PC-3 (cell line): ENCODE measurements at regions not wholly inside any gene's neighbourhood (a gene's known extent, or its start where the extent isn't known, plus 50 kb on each side); places are given as distances from the start of the nearest gene placed in this dataset.

Experiments used
- ATAC-seq: fragments of 200-7000 bp; cut with Tn5 transposase; 2 replicates; pipeline ENCODE4 v1.9.1; 2020; ENCODE audit warnings: mild to moderate bottlenecking, moderate library complexity
- BruUV-seq: library from RNA; stranded (reverse); fragments of 400-500 nt; replicated peaks from 2 replicates; lab custom pipeline; 2021; lab: Mats Ljungman, UMichigan
- CTCF ChIA-PET: fragments of 300-600 bp; sonication (Branson Sonifier 250); formaldehyde crosslinking; loops from one replicate; lab custom pipeline; 2022; ENCODE audit warnings: antibody characterized with exemption; lab: Charles Lee
- POLR2A ChIA-PET: fragments of 300-600 bp; sonication (Branson Sonifier 250); formaldehyde crosslinking; loops from one replicate; lab custom pipeline; 2022; ENCODE audit warnings: antibody characterized with exemption; ENCODE audit not compliant: unreplicated experiment; lab: Charles Lee
- DNase-seq: peaks from one replicate; pipeline ENCODE4 v3.0.0-alpha.2; 2015
- H2AFZ ChIP-seq: fragments of 300-600 bp; sonication (generic); 2 replicates; pipeline ENCODE4 v1.6.0; 2016; ENCODE audit warnings: antibody characterized with exemption, low read length
- H3F3A ChIP-seq: fragments of 300-600 bp; sonication (generic); one replicate; pipeline ENCODE4 v1.6.0; 2017; ENCODE audit warnings: antibody characterized with exemption, low read length, control low read depth, mild to moderate bottlenecking; ENCODE audit not compliant: unreplicated experiment
- H3K27ac ChIP-seq: fragments of 300-600 bp; sonication (generic); 2 replicates; pipeline ENCODE4 v1.5.1; 2016; ENCODE audit warnings: mild to moderate bottlenecking, low read length
- H3K27me3 ChIP-seq: fragments of 300-600 bp; sonication (generic); 2 replicates; pipeline ENCODE4 v1.6.1; 2016; ENCODE audit warnings: low read length, mixed read lengths
- H3K36me3 ChIP-seq: fragments of 300-600 bp; sonication (generic); 2 replicates; pipeline ENCODE4 v1.6.1; 2016; ENCODE audit warnings: low read depth, mixed run types, low read length, mixed read lengths
- H3K4me1 ChIP-seq: fragments of 300-600 bp; sonication (generic); 2 replicates; pipeline ENCODE4 v1.5.1; 2016; ENCODE audit warnings: low read length; ENCODE audit not compliant: insufficient read depth
- H3K4me2 ChIP-seq: fragments of 300-600 bp; sonication (generic); 2 replicates; pipeline ENCODE4 v1.6.0; 2016; ENCODE audit warnings: low read length
- H3K4me3 ChIP-seq: fragments of 300-600 bp; sonication (generic); 2 replicates; pipeline ENCODE4 v1.5.1; 2016; ENCODE audit warnings: mild to moderate bottlenecking, low read length, mixed read lengths
- H3K79me2 ChIP-seq: fragments of 300-600 bp; sonication (generic); 2 replicates; pipeline ENCODE4 v1.6.1; 2017; ENCODE audit warnings: low read length, mixed read lengths
- H3K9ac ChIP-seq: fragments of 300-600 bp; sonication (generic); 2 replicates; pipeline ENCODE4 v1.6.0; 2016; ENCODE audit warnings: mild to moderate bottlenecking, low read length
- H3K9me2 ChIP-seq: fragments of 300-600 bp; sonication (generic); replicated peaks from 2 replicates; pipeline ENCODE4 v1.6.1; 2016; ENCODE audit warnings: mixed run types, low read length, mixed read lengths
- H3K9me3 ChIP-seq: fragments of 300-600 bp; sonication (generic); 2 replicates; pipeline ENCODE4 v1.6.1; 2016; ENCODE audit warnings: low read length, mixed read lengths
- H4K20me1 ChIP-seq: fragments of 300-600 bp; sonication (generic); 2 replicates; pipeline ENCODE4 v1.6.1; 2016; ENCODE audit warnings: low read length, mixed read lengths
- EZH2 ChIP-seq: fragments of 300-600 bp; sonication (generic); IDR thresholded peaks from one replicate; pipeline ENCODE4 v1.6.1; 2017; ENCODE audit warnings: antibody characterized with exemption, mild to moderate bottlenecking, low read length; ENCODE audit not compliant: unreplicated experiment
- EZH2phosphoT487 ChIP-seq: fragments of 300-600 bp; sonication (generic); IDR thresholded peaks from 2 replicates; pipeline ENCODE4 v1.6.1; 2018; ENCODE audit warnings: mild to moderate bottlenecking, antibody characterized with exemption, low read length, borderline replicate concordance
- intact Hi-C: fragments of 100-400 bp; cut with micrococcal nuclease; formaldehyde crosslinking; loops from 2 replicates; pipeline ENCODE4 v1.9.0; 2023
- TF ChIP-seq, protein P1 (sequence below): fragments of 300-600 bp; sonication (generic); conservative IDR thresholded peaks from 2 replicates; pipeline ENCODE4 v1.5.1; 2017; ENCODE audit warnings: antibody characterized with exemption, low read depth, mild to moderate bottlenecking, low read length

DNA sequence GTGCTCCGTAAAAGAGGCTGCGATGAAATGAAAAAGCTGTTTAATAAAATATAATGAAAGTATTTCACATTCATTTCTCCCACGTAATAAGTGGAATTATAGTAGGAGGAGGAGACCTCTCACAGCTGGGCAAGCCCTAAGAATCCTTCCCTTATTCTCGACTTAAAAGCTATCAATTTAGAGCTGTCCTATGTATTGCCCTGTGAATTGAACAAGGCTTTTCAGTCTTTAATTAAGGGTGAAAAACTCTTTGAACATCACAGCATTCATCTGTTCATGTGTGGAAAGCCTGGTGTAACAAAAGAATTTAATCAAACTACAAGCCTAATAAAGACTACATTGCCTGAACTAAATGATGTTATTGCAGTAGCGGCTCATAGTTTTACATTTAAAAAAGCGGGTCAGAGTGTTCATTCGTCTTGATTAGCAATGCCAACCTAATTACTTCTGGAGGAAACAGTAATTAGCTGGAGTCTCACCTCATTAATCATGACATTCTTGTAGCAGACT, 142.0 kb downstream of the ETNK1 start:
- intact Hi-C loops = no loop called here
- POLR2A ChIA-PET = no interaction called here
- DNase-seq = no peak

DNA sequence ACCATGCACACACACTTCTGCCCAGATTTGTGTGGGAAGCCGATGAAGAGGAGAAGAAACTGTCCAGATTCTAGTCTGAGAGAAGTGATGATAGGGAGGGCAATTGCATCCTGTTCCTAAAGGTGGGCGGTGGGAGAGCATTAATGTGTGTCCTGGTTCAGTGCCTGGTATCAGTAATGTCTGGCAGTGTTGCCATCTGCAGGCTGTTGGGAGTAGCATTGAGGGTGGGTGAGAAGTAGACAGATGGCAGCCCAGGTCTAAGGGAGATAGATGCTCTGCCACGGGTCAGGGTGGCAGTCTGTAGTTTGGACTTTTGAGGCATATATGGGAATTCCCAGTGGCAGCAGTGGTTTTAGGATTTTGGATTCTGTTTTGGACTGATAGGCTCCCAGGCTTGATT, 156.4 kb downstream of the ETNK1 start:
- H3K4me3 ChIP-seq = no peak overlapping the region
- H3K79me2 ChIP-seq = no peaks in the 10 kb centered on the region
- no peak overlapping the region for H3K4me2 ChIP-seq
- H4K20me1 ChIP-seq = no peaks in the 10 kb centered on the region
- no peaks in the 10 kb centered on the region for H3K9me2 ChIP-seq
- H3K36me3 ChIP-seq = no peaks in the 10 kb centered on the region
- ATAC-seq = no peak
- no TSS peak for BruUV-seq
- H3K27ac ChIP-seq = no peak overlapping the region
- no peaks in the 10 kb centered on the region for H3K4me1 ChIP-seq
- ChIA-PET POLR2A (no interaction called here), CTCF (no interaction called here)
- H2AFZ ChIP-seq = no peak overlapping the region
- TF ChIP-seq EZH2phosphoT487 (no peak), EZH2 (no peak)
- TF ChIP-seq, protein P1, sequence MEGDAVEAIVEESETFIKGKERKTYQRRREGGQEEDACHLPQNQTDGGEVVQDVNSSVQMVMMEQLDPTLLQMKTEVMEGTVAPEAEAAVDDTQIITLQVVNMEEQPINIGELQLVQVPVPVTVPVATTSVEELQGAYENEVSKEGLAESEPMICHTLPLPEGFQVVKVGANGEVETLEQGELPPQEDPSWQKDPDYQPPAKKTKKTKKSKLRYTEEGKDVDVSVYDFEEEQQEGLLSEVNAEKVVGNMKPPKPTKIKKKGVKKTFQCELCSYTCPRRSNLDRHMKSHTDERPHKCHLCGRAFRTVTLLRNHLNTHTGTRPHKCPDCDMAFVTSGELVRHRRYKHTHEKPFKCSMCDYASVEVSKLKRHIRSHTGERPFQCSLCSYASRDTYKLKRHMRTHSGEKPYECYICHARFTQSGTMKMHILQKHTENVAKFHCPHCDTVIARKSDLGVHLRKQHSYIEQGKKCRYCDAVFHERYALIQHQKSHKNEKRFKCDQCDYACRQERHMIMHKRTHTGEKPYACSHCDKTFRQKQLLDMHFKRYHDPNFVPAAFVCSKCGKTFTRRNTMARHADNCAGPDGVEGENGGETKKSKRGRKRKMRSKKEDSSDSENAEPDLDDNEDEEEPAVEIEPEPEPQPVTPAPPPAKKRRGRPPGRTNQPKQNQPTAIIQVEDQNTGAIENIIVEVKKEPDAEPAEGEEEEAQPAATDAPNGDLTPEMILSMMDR = no peak
- no peaks in the 10 kb centered on the region for H3K9me3 ChIP-seq
- intact Hi-C loops = no loop called here
- H3K27me3 ChIP-seq = peaks cover 11% of the 10 kb centered on the region
- no peak for DNase-seq
- no peak overlapping the region for H3K9ac ChIP-seq
- no peaks in the 10 kb centered on the region for H3F3A ChIP-seq

More for the DNA sequence above, 142.0 kb downstream of the ETNK1 start:
- Histone ChIP-seq H3K4me3 (no peak overlapping the region), H4K20me1 (no peaks in the 10 kb centered on the region), H3K9me2 (no peaks in the 10 kb centered on the region), H3K9me3 (no peaks in the 10 kb centered on the region), H2AFZ (no peak overlapping the region), H3K4me1 (no peaks in the 10 kb centered on the region), H3F3A (no peaks in the 10 kb centered on the region), H3K9ac (no peak overlapping the region), H3K27me3 (peaks cover 27% of the 10 kb centered on the region), H3K27ac (no peak overlapping the region), H3K36me3 (no peaks in the 10 kb centered on the region), H3K79me2 (no peaks in the 10 kb centered on the region), H3K4me2 (no peak overlapping the region)
- no peak for TF ChIP-seq EZH2phosphoT487
- no peak for TF ChIP-seq EZH2
- TF ChIP-seq, protein P1 = no peak
- BruUV-seq = no TSS peak
- CTCF ChIA-PET = no interaction called here
- ATAC-seq = no peak

DNA sequence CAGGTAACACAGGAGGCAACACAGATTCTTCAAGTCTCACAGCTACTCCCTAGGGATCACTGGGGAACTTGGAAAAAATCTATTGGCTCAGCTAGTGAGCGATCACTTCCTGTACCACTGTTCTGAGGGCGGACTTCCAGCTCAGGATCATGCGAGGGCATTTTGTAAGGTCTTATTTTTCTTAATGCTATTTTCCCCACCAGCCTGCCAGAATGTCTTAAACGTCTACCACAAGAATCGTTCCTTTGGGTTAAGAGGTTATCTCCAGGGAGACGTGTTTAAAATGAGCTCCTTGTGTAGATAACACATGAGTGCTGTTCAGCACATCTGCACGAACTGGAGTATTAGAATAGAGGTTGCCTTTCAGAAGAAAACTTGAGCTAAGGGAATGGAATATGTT, 162.6 kb downstream of the ETNK1 start:
- Histone ChIP-seq H3K9me2 (no peaks in the 10 kb centered on the region), H3K4me3 (no peak overlapping the region), H3K27ac (no peak overlapping the region), H3K27me3 (peaks cover 7% of the 10 kb centered on the region; the same call in 1 of the 2 replicates), H4K20me1 (no peaks in the 10 kb centered on the region), H3K36me3 (no peaks in the 10 kb centered on the region), H3K4me1 (no peaks in the 10 kb centered on the region), H3K9me3 (no peaks in the 10 kb centered on the region), H3K9ac (no peak overlapping the region), H3F3A (no peaks in the 10 kb centered on the region), H3K4me2 (no peak overlapping the region), H2AFZ (no peak overlapping the region), H3K79me2 (no peaks in the 10 kb centered on the region)
- intact Hi-C loops = no loop called here
- ChIA-PET CTCF (no interaction called here), POLR2A (no interaction called here)
- no peak for TF ChIP-seq EZH2
- TF ChIP-seq, protein P1 = no peak
- no peak for TF ChIP-seq EZH2phosphoT487
- no peak for ATAC-seq
- DNase-seq = no peak
- no TSS peak for BruUV-seq
